Activated naive CD4-positive, alpha-beta T cell treated with anti-CD3 and anti-CD28 coated beads, Interleukin-2, amount 50 U/mL, for 24 hours (primary cell): ENCODE measurements at regions not wholly inside any gene's neighbourhood (a gene's known extent, or its start where the extent isn't known, plus 50 kb on each side); places are given as distances from the start of the nearest gene placed in this dataset.
A peak's percentile ranks its signal among the peaks of the same experiment; 100 is the strongest.

Source experiments
- H3K27ac Mint-ChIP-seq: one replicate; pipeline ENCODE4 v1.8.0; 2021; ENCODE audit warnings: mild to moderate bottlenecking, mixed read lengths
- H3K27me3 Mint-ChIP-seq: one replicate; pipeline ENCODE4 v1.8.0; 2021; ENCODE audit warnings: mixed read lengths
- H3K36me3 Mint-ChIP-seq: one replicate; pipeline ENCODE4 v1.8.0; 2021; ENCODE audit warnings: mixed read lengths
- H3K4me1 Mint-ChIP-seq: one replicate; pipeline ENCODE4 v1.8.0; 2021; ENCODE audit warnings: mixed read lengths
- H3K4me3 Mint-ChIP-seq: one replicate; pipeline ENCODE4 v1.8.0; 2021; ENCODE audit warnings: mild to moderate bottlenecking, mixed read lengths
- H3K9me3 Mint-ChIP-seq: one replicate; pipeline ENCODE4 v1.8.0; 2021; ENCODE audit warnings: mixed read lengths

DNA sequence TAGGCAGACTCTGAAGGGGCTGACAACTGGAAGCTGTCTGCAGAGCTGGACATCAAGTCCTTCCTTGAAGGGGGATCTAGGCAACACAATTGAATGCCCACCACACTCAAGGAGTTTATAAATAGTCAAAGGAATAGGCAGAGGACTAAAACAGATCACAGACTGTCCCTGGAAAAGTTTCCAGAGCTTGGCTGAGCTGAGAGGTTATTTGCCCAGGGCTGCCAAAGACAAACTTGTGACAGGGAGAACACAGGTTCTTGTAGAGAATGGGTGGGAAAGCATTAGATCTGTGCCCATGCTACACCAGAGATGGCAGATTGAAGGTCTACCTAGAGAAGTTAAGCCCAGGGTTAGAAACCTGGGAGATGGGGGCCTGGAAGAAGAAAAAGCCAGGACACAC is 344.6 kb downstream of the MID1IP1 start:
- Mint-ChIP-seq H3K27me3 (no peaks in the 10 kb centered on the region), H3K9me3 (no peaks in the 10 kb centered on the region), H3K27ac (no peak overlapping the region), H3K36me3 (no peaks in the 10 kb centered on the region), H3K4me1 (peaks cover 7% of the 10 kb centered on the region), H3K4me3 (no peak overlapping the region)

DNA sequence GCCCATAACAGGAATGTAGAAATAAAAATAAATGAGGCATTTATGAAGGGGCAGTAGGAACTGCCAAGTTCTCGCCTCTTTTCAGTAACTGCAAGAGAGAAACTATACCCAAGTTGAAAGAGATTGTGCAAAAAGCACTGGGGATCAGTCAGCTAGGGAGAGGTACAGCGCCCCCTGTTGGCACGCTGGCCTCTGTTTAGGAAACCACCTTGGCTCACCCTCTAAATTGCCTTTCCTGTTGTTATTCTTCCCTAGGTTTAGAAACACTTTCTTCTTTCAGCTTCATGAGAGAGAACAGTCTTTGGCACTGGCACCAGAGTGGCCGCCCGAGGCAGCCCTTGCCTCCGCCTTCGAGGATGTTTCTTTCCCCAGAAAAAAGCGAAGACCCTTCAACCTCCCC is 348.5 kb downstream of the MID1IP1 start:
- Mint-ChIP-seq H3K4me3 (no peak overlapping the region), H3K27me3 (no peaks in the 10 kb centered on the region), H3K9me3 (no peaks in the 10 kb centered on the region), H3K27ac (no peak overlapping the region), H3K36me3 (no peaks in the 10 kb centered on the region), H3K4me1 (peaks cover 7% of the 10 kb centered on the region)

DNA sequence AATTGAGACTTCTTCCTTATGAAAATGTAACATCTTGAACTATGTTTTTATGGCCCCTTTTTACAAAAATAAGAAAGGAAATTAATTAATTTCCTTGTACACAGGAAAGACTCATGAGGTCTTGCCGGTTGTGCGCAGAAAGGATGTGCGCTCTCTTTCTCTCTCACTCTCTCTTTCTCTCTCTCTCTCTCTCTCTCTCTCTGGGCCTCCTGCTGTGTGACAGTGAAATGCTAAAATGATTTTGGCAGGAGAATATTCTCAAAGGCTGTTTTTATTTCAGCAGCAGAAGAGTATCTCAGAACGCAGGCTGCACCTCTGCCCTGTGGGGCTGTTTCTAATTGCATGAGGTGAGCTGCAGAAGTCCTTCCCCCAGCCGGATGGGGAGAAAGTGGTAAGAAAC is 349.0 kb downstream of the MID1IP1 start:
- H3K27ac Mint-ChIP-seq: no peak overlapping the region
- H3K36me3 Mint-ChIP-seq: no peaks in the 10 kb centered on the region
- no peak overlapping the region for H3K4me3 Mint-ChIP-seq
- H3K27me3 Mint-ChIP-seq: no peaks in the 10 kb centered on the region
- no peaks in the 10 kb centered on the region for H3K9me3 Mint-ChIP-seq
- H3K4me1 Mint-ChIP-seq: peaks cover 7% of the 10 kb centered on the region

DNA sequence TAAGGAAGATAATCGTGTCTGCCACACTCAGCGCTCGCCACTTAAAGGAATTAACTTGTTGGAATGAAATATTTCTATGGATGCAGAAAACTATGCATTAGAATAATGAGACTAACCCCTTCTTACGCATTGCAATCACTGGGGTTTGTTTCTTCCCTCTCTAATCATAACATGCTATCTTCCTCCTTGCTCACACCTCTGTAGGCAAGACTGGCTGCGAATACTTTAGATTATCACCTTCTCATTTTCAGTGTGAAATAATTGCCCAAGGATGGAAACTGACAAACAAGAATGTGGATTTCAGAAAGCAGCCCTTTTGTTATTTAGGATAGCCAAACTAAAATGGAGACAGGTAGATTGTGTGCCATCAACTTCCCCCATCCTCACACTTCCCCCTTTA is 349.4 kb downstream of the MID1IP1 start:
- Mint-ChIP-seq H3K4me3 (no peak overlapping the region), H3K27me3 (no peaks in the 10 kb centered on the region), H3K27ac (no peak overlapping the region)

DNA sequence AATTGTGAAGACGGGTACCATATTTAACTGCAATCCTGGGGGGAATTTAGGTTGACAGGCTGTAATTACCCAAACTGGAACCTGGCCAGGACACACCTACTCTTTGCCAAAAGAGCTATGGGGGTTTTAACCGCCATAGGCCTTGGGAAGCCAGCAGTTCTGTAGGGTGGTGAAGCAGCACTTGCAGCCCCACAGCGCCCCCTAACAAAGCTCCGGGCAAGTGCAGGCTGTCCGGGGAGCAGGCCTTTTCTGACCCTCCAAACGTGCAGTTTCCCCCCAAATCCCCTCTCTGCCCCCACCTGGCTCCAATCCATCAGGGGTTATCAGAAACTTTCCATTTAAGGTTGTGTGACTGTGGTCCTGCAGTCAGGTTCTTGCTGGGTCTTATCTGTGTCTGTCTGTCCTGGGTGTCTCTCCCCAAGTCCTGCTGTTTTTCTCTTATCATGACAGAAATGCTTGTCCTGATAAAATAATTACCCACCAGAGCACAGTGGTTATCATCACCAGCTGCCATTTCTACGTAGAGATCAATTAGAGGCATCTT is 350.9 kb downstream of the MID1IP1 start:
- H3K4me3 Mint-ChIP-seq: no peak overlapping the region
- no peaks in the 10 kb centered on the region for H3K9me3 Mint-ChIP-seq
- H3K27ac Mint-ChIP-seq: no peak overlapping the region
- peaks cover 7% of the 10 kb centered on the region for H3K4me1 Mint-ChIP-seq
- H3K36me3 Mint-ChIP-seq: no peaks in the 10 kb centered on the region
- H3K27me3 Mint-ChIP-seq: no peaks in the 10 kb centered on the region

More for the DNA sequence above, 349.4 kb downstream of the MID1IP1 start:
- Mint-ChIP-seq H3K4me1 (peaks cover 7% of the 10 kb centered on the region), H3K36me3 (no peaks in the 10 kb centered on the region), H3K9me3 (no peaks in the 10 kb centered on the region)

DNA sequence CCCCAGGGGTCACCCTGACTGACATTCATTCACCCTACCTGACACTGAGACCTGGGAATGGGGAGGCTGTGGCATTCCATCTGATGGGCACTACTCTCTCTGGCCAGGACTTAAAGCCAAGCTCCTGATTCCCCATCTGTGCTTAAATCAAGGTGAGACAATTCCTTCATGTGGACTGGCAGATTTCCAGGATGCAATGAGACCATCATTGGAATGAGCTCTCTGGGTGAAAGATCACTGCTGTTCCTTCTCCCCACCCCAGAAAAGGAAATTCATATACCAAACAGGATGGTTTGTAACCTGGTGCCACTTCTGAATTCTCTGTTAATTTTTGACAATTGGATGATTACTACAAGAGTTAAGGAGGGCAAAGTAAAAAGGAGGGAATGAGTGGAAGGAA is 354.8 kb downstream of the MID1IP1 start:
- Mint-ChIP-seq H3K36me3 (no peaks in the 10 kb centered on the region), H3K9me3 (no peaks in the 10 kb centered on the region), H3K27ac (no peak overlapping the region), H3K27me3 (no peaks in the 10 kb centered on the region), H3K4me3 (no peak overlapping the region), H3K4me1 (no peaks in the 10 kb centered on the region)

DNA sequence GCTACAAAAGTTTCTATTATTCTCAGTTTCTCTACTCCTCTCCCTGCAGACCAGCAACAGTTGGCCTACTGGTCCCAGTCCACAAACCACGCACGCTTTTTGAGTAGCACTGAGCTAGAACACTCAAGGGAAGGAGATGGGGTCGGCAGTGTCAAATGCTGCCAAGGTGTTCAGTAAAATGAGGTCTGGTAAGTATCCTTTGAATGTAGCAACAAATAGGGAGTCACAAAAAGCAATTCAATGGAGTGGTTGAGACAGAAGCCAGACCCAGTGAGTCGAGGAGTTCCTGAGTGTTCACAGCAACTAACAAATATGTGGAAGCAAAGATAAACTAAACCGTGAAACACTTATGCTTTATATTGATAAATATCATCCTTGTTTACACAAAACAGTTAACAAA is 355.7 kb downstream of the MID1IP1 start:
- H3K9me3 Mint-ChIP-seq: no peaks in the 10 kb centered on the region
- no peak overlapping the region for H3K4me3 Mint-ChIP-seq
- H3K27ac Mint-ChIP-seq: no peak overlapping the region
- no peaks in the 10 kb centered on the region for H3K36me3 Mint-ChIP-seq
- H3K27me3 Mint-ChIP-seq: no peaks in the 10 kb centered on the region
- H3K4me1 Mint-ChIP-seq: peaks cover 4% of the 10 kb centered on the region

DNA sequence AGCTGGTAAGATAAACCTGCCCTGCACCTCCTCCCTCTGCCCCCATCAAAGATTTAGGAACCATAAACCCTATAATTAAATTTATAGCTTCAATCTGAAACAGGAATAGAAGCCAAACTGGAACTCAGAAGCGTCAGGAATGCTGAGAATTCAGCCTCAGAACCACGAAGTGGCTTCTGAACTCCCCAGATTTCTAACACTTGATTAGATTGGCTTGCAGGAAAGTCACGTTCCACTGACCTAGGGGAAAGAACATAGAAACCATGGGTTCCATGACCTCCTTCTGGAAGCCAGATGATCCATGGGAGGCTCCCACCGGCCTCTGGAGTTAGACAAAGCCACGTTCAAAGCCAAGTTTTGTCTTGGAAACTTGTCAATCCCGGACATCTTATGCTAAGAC is 356.5 kb downstream of the MID1IP1 start:
- H3K27ac Mint-ChIP-seq: no peak overlapping the region
- no peaks in the 10 kb centered on the region for H3K9me3 Mint-ChIP-seq
- H3K27me3 Mint-ChIP-seq: no peaks in the 10 kb centered on the region
- no peak overlapping the region for H3K4me3 Mint-ChIP-seq
- no peaks in the 10 kb centered on the region for H3K36me3 Mint-ChIP-seq
- peaks cover 11% of the 10 kb centered on the region for H3K4me1 Mint-ChIP-seq

DNA sequence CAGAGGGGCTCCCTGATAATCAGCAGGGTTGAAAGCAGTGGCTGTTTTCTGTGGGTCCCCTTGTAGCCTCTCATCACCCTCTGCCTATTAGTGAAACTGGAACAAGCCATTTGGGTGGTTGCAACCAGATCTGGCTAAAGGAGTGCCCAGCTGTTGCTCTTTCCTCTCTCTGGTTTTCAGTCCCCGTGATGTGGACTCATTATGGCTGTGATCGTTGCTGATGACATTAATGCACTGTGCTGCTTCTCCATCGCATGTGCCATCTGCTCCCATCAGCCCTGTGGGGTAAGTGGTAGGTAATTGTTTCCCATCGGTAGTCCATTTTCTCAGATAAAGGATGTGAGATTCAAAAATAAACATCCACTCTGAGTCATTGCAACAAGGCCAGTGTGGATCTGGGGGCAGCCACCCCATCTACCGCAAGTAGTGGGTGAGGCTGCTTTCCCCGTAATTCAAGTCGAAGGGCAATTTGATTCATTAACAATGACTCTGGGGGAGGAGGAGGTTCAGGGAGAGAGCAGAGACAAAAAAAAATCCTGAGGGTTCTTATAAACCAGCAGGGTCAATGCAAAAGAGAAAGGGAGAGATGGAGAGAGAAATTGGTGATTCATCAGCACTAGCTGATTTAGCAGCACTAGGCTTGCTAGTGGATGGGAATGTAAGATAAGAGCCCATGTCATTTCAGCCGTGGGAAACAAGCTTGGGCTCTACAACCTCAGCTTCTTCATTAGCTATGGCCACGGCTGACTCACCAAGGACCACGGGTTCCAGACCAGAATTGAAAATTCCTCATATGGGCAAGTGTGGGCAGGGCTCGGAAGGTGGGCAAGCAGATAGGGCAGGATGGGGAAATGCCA is 357.8 kb downstream of the MID1IP1 start:
- Mint-ChIP-seq H3K9me3 (no peaks in the 10 kb centered on the region), H3K4me3 (no peak overlapping the region), H3K27ac (peak overlapping the region; percentile 30), H3K27me3 (no peaks in the 10 kb centered on the region), H3K36me3 (no peaks in the 10 kb centered on the region), H3K4me1 (peaks cover 18% of the 10 kb centered on the region)

DNA sequence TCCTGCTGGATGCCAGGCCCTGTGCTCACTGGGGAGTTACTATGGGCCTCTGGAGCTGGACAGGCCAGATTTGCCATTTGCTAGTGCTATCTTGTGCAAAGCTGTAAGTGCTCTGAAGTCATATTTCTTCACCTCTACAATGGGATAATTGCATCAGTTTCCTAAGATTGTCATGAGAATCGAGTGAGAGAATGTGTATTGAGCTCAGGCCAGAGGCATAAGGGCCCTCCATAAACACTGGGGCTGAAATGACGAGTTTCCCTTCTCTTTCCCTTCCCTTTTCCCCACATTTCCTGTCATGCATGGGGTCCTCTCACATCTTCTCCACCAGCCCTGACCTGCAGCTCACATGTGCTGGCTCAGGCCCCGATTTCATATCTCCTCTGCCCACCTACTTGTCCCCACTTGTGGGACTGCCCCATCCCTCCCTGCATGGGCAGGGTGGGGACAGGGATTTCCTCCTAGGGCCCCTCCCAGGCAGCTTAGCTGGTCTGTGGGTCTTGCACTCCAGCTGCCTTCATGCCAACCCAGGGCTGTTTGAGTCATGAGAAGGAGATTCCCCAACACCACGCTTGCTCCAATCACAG is 358.8 kb downstream of the MID1IP1 start:
- Mint-ChIP-seq H3K27ac (peak overlapping the region; percentile 51), H3K4me3 (no peak overlapping the region), H3K9me3 (no peaks in the 10 kb centered on the region), H3K4me1 (peaks cover 18% of the 10 kb centered on the region), H3K27me3 (no peaks in the 10 kb centered on the region), H3K36me3 (no peaks in the 10 kb centered on the region)

DNA sequence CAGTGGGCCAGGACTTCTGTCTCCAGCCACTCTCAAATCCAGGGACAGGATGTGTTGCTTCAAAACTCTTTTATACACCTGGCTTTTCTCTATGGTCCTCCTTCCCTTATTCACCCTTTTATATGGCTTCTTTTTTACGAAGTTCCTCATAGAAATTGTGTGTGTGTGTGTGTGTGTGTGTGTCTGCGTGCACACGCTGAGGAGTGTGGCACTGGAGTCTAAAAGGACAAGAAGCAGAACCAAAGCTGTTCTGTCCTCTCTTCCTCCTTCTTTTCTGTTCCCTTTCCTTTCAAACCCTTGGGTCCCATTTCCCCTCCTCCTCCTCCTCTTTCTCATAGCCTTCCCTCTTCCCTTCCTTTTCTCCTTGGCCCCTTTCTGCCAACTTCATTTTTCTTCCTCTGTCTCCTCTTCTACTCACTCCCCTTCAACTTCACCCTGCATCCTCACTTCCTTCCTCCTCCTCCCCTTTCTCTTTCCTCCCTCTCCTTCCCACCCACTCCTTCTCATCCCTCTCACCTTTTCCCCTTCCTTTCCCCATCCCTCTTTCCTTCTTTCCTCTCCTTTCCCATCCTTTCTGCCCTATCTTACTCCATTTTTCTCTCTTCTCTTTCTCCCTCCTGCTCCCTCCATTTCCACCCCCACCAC is 360.5 kb downstream of the MID1IP1 start:
- peak overlapping the region; percentile 36 for H3K4me3 Mint-ChIP-seq
- H3K4me1 Mint-ChIP-seq: peaks cover 24% of the 10 kb centered on the region
- no peaks in the 10 kb centered on the region for H3K9me3 Mint-ChIP-seq
- no peaks in the 10 kb centered on the region for H3K27me3 Mint-ChIP-seq
- peak overlapping the region; percentile 41 for H3K27ac Mint-ChIP-seq
- no peaks in the 10 kb centered on the region for H3K36me3 Mint-ChIP-seq

DNA sequence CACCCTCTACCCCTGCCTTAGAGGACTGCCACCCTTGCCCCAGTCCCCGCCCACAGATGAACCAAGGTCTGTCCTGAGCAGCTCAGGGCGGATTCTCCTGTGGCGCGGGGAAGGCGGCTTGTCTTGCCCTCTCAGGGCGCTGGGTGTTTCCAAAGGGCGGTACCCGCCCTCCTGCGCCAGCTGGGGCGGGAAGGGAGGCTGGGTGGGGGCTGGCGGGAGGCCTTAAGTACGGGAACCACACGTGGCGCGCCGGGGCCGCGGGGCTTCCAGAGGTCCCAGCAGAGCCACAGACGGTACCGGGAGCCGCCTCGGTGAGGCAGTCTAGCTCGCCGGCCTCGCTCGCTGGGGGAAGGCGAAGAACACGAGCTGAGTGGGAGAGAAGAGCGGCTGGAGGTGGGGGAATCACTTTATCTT is 361.1 kb downstream of the MID1IP1 start:
- Mint-ChIP-seq H3K4me3 (peak overlapping the region; percentile 79), H3K27me3 (no peaks in the 10 kb centered on the region), H3K27ac (peak overlapping the region; percentile 62), H3K9me3 (no peaks in the 10 kb centered on the region), H3K4me1 (peaks cover 24% of the 10 kb centered on the region), H3K36me3 (no peaks in the 10 kb centered on the region)

DNA sequence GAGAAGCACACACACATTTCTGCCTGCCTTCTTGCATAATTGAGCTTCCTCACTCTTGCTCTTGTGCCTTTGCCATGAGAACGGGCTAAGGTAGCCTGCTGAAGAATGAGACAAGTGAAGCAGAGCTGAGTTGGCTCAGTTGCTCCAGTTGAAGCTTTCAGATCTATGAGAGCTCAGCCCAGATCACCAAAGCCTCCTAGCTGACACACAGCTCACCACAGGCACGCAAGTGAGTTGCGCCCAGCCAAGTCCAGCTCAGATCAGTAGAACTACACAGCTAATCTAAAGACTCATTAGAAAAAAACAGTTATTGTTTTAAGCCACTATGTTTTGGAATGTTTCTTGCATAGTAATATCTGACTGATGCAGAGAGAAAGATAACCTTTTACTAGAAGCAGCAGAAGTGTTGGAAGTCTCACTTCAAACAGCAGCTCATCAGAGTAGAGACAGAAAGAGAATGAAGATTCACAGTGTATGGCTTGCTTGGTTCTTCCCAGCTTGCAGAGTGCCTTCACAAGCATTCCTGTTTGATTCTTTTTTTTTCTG is 362.4 kb downstream of the MID1IP1 start:
- H3K4me3 Mint-ChIP-seq: no peak overlapping the region
- peaks cover 24% of the 10 kb centered on the region for H3K4me1 Mint-ChIP-seq
- no peaks in the 10 kb centered on the region for H3K27me3 Mint-ChIP-seq
- H3K9me3 Mint-ChIP-seq: no peaks in the 10 kb centered on the region
- no peak overlapping the region for H3K27ac Mint-ChIP-seq
- H3K36me3 Mint-ChIP-seq: no peaks in the 10 kb centered on the region

DNA sequence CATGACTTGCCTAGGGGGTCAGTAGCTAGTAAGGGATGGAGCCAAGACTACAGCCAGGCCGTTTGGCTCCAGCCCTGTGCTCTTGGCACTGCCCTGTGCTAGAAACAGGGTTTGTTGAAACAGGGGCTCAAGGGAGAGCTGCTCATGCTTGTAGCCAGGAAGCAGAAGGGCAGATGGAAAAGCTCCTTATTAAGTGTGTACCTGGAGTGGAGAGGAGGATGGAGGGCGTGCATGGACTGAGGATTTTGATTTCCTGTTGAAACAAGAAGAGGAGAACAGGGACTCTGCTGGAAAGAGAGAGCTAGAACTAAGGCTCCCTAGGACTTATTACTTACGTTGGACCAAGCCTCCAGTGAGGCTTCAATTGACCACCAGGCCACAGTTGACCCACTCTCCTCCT is 363.0 kb downstream of the MID1IP1 start:
- H3K27ac Mint-ChIP-seq: no peak overlapping the region
- H3K36me3 Mint-ChIP-seq: no peaks in the 10 kb centered on the region
- H3K9me3 Mint-ChIP-seq: no peaks in the 10 kb centered on the region
- H3K4me3 Mint-ChIP-seq: no peak overlapping the region
- peaks cover 24% of the 10 kb centered on the region for H3K4me1 Mint-ChIP-seq
- no peaks in the 10 kb centered on the region for H3K27me3 Mint-ChIP-seq

DNA sequence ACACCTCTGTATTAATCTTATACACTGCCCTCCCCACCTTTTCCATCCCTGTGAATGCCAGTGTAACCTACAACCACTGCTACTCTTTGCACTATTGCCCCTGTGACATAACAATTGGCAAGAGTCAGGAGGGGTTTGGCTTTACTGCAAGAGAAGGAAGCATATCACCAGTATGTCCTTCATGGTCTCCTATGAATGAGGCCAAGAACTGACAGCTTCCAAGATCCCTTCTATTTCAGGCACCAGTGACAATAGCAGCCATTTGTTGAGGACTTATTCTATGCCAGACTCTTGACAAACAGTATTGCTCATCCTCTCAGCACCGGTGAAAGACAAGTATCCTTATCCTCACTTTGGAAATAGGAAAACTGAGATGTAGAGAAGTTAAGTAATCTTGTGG is 363.9 kb downstream of the MID1IP1 start:
- Mint-ChIP-seq H3K27me3 (no peaks in the 10 kb centered on the region), H3K36me3 (no peaks in the 10 kb centered on the region), H3K4me3 (no peak overlapping the region), H3K4me1 (peaks cover 24% of the 10 kb centered on the region), H3K27ac (no peak overlapping the region), H3K9me3 (no peaks in the 10 kb centered on the region)

DNA sequence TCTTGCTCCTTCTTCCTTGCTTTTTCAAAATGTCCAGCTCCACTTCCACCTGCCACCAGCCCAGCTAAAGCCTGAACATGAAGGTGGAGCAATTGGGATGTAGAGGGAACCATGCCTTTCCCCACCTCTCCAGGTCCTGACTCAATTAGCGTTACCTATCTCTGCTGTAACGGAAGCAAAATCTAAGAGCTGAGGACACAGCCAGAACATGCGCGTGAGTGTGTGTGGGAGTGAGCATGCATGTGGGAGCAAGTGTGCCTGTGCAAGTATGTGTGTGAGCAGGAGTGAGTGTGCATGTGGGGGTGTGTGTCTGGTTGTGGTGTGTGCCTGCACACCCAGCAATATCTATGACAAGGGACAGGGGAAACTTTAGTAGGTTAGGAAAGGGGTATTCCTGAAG is 364.5 kb downstream of the MID1IP1 start:
- no peak overlapping the region for H3K4me3 Mint-ChIP-seq
- no peaks in the 10 kb centered on the region for H3K9me3 Mint-ChIP-seq
- no peaks in the 10 kb centered on the region for H3K36me3 Mint-ChIP-seq
- H3K4me1 Mint-ChIP-seq: peaks cover 24% of the 10 kb centered on the region
- no peaks in the 10 kb centered on the region for H3K27me3 Mint-ChIP-seq
- no peak overlapping the region for H3K27ac Mint-ChIP-seq
